HG02852 (cell line): ENCODE measurements at regions not wholly inside any gene's neighbourhood (a gene's known extent, or its start where the extent isn't known, plus 50 kb on each side); places are given as distances from the start of the nearest gene placed in this dataset.
"Not testable (repeated sequence)": the region's sequence is repeated elsewhere in the genome, so short reads cannot be mapped to it uniquely, and the experiment has no call there.

Experiments
- ATAC-seq: cut with Tn5 transposase; IDR thresholded peaks from one replicate; pipeline ENCODE4 v1.9.1; 2021; ENCODE audit warnings: mild to moderate bottlenecking, moderate library complexity; ENCODE audit not compliant: unreplicated experiment

DNA sequence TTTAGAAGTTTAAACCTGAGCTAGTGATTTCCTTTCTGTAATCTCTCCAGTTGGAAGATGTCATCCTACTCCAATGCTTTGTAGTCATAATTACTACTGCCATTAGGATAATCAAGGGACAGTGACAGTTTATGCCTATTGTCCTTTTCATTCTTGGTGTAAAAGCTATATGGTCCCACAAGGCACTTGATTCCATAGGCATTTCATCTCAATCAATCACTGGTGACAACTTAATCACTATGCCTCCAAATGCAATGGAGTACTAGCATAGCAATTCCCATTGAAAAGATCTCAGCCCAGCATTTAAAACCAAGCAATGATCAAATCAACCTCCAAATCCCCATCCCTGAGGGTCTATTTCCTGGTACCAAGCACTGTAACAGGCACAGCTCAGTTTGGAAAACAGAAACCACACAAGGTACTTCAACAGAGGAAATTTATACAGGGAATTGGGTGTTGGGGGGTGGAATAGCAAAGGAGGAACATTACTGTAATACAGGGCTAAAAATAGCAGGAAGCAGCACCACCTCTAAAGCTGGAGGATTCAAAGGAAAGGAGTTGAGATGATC lies 51.0 kb downstream of the FHIP2A start:
- ATAC-seq: no peak

DNA sequence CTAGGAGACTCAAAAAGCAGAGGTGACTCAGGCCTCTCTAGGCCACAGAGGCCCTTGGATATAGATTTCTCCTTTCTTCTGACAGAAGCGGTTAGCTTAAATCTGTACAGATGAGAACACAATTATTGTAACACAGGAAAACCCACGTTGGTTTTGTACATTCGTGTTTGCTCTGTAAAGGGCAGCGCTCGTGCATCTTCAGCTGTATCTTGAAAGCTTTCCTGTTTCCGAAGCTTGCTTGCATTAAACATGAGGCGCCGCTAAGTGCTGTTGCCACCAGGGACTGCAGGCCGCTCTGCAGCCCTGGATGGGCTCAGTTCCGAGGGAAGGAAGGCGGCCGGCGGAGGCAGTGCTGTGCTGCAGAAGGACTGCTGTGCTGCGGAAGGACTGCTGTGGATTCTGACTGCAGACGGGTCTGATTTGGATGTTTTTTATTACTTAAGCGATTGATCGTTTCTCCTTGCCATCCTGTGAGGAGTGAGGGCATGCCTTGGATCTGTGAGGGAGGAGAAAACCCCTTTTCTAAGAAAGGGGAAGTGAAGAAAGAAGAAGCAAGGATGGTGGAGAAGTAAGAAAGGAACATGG lies 53.3 kb downstream of the FHIP2A start:
- ATAC-seq: peak; percentile 44

DNA sequence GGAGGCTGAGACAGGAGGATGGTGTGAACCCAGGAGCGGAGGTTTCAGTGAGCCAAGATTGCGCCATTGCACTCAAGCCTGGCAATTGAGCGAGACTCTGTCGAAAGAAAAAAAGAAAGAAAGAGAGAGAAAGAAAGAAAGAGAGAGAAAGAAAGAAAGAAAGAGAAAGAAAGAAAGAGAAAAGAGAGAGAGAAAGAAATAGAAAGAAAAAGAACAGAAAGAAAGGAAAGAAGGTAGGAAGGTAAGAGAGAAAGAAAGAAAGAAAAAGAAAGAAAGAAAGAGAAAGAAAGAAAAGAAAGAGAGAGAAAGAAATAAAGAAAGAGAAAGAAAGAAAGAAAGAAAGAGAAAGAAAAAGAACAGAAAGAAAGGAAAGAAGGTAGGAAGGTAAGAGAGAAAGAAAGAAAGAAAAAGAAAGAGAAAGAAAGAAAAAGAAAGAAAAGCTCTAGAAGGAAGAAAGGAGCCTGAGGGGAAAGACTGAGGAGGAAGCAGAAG lies 54.1 kb downstream of the FHIP2A start:
- ATAC-seq: not testable (repeated sequence)

DNA sequence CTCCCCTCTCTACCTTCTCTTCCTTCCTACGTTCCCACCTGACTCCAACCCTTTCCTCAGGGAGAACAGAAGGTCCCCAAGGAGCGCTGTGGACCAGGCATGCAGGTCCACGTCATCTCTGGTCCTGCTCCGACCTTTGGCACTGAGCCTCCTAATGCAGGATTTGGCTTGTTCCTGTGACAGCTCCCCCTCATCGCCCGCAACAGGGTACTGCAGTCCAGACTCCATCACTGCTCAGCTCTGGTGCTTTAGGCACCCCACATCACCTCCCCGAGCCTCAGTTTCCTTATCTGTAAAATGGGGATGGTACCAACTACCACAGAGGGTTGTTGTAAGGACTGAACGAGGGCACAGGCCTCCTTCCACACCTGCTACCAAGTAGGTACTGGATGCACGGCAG lies 54.6 kb downstream of the FHIP2A start:
- no peak for ATAC-seq

GRCh38 chr10:114876602-114877300 lies 55.2 kb downstream of the FHIP2A start:
- ATAC-seq: peak; percentile 74

DNA sequence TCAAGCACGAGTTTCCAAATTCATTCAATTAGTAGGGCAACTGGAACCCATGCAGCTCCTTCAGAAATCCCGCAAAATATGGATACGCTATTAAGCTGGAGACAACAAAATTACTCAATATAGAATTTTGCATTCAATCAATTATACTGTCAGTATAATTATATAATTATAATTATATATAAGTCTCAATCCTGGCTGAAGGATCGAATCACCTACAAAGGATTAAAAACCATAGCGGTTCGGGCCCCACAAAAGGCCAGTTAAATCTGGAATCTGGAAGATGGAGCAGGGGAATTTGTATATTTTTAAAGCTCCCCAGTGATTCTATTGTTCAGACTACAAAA lies 55.7 kb downstream of the FHIP2A start:
- no peak for ATAC-seq

DNA sequence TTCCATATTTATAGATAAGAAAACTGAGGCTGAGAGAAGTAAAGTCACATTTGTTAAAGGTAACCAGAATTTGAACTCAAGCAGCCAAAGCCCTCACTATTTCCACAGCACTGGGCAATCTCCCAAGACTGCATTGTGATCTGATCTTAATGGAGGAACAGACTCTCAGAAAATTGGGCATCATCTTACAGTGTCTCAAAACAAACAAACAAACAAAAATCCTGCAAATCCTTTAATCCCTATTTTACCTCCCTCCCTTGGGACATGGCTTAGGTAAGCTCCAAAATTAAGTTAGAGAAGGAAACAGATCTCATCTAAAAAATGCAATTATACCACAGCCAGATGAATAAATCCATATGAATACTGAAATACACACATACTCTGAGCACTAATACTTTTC lies 57.5 kb downstream of the FHIP2A start:
- ATAC-seq: no peak

- ATAC-seq: peak; percentile 59
Measured at GRCh38 chr10:114879541-114880158, 58.1 kb downstream of the FHIP2A start.

GRCh38 chr10:114881417-114881816 lies 56.6 kb upstream of the TRUB1 start:
- no peak for ATAC-seq

DNA sequence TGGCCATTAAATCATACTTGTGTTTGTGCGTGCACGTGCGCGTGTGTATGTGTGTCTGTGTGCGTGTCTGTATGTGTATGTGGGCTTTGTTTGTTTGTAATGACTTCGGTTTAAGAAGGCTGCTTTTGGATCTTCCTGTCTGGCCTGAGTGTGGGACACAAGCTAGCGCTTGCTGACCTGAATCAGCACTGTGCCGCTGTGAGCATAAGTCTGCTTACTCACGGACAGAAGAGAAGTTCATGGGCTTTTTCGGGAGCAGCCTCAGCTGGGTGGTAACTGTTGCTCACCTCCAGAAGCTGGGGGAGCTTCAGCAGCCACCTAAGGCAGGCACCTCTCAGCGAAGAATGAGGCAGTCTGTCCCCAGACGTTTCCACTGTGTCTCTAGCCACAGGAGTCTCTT lies 56.1 kb upstream of the TRUB1 start:
- ATAC-seq: no peak

DNA sequence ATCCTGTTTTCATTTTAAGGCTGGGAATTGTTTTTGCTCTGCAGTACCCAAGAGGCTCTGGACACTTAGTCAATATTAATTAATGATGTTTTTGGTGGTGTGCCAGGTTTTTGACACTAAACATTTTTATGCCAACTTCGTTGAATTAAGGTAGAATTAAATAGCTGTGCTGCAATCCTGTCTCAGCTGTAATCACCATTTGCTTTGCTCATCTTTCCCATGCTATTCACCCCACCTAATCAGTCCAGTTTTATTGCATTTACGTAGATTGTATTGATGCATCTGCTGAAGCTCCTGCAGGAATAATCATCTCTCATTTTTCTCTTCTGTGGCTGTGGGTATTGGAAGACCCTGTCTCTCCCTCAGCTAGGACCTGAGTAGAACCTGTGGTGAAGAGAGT lies 52.6 kb upstream of the TRUB1 start:
- ATAC-seq: no peak
